ENCODE measurements at regions not wholly inside any gene's neighbourhood (a gene's known extent, or its start where the extent isn't known, plus 50 kb on each side); places are given as distances from the start of the nearest gene placed in this dataset.

GRCh38 chr1:209397910-209398309 is 185.6 kb upstream of the CAMK1G start:
- Histone ChIP-seq H2AFZ (ENCODE audit: insufficient read depth, low read depth, low read length, poor library complexity, severe bottlenecking) (no peak overlapping the region), H3K4me1 (ENCODE audit: control insufficient read depth in 1 of 2, insufficient read depth in 2 of 2, low read length in 2 of 2) (peaks cover 35 to 38% of the 10 kb centered on the region in 2 donors), H3K4me2 (replicated peaks; ENCODE audit: extremely low read depth, low read length, poor library complexity, severe bottlenecking) (peak overlapping the region; percentile 51), H3K4me3 (replicated peaks in 1 of 3; ENCODE audit: low read depth in 2 of 3, low read length in 3 of 3) (peak overlapping the region in 1 of 3 experiments; percentile 44), H3K36me3 (replicated peaks in 1 of 2; ENCODE audit: control insufficient read depth in 1 of 2, insufficient read depth in 2 of 2, low read length in 2 of 2) (no peaks in the 10 kb centered on the region), H3K27ac (ENCODE audit: low read depth in 1 of 2, low read length in 2 of 2) (peak overlapping the region in 1 of 2 donors; percentile 67), H4K20me1 (ENCODE audit: insufficient read depth, low read length) (no peaks in the 10 kb centered on the region), H3K9me3 (replicated peaks in 1 of 2; ENCODE audit: control insufficient read depth in 1 of 2, insufficient read depth in 1 of 2, low read length in 2 of 2) (no peaks in the 10 kb centered on the region), H3K79me2 (ENCODE audit: insufficient read depth, low read length) (no peaks in the 10 kb centered on the region), H3K27me3 (ENCODE audit: control insufficient read depth in 2 of 2, insufficient read depth in 2 of 2, low read length in 2 of 2) (no peaks in the 10 kb centered on the region), H3K9ac (ENCODE audit: insufficient read depth, low read length, poor library complexity, severe bottlenecking) (no peak overlapping the region)
- Mint-ChIP-seq H3K4me1 (peaks cover 36% of the 10 kb centered on the region), H3K36me3 (no peaks in the 10 kb centered on the region), H3K4me3 (no peak overlapping the region), H3K27ac (peak overlapping the region; percentile 68 to 95 (median 88)), H3K27me3 (ENCODE audit: low read depth in 3 of 3) (peaks cover 1 to 7% (median 1%) of the 10 kb centered on the region in 3 donors), H3K9me3 (no peaks in the 10 kb centered on the region)
- no peak for TF ChIP-seq CTCF (IDR thresholded peaks at IDR 0.05)
- intact Hi-C loops (cut with micrococcal nuclease), result no loop called here
- WGBS (ENCODE audit: insufficient coverage), result 89% methylated on average over 3 of the region's 3 CpGs
- DNase-seq, result no peak

- H3K4me2 ChIP-seq (replicated peaks; ENCODE audit: extremely low read depth, low read length, poor library complexity, severe bottlenecking), result peak overlapping the region; percentile 51
- peak overlapping the region; percentile 42 to 67 for H3K27ac ChIP-seq (ENCODE audit: low read depth in 1 of 2, low read length in 2 of 2)
- H2AFZ ChIP-seq (ENCODE audit: insufficient read depth, low read depth, low read length, poor library complexity, severe bottlenecking), result no peak overlapping the region
- no peaks in the 10 kb centered on the region for H3K36me3 Mint-ChIP-seq
- H3K9me3 ChIP-seq (replicated peaks in 1 of 2; ENCODE audit: control insufficient read depth in 1 of 2, insufficient read depth in 1 of 2, low read length in 2 of 2), result no peaks in the 10 kb centered on the region
- no peaks in the 10 kb centered on the region for H4K20me1 ChIP-seq (ENCODE audit: insufficient read depth, low read length)
- no peaks in the 10 kb centered on the region for H3K36me3 ChIP-seq (replicated peaks in 1 of 2; ENCODE audit: control insufficient read depth in 1 of 2, insufficient read depth in 2 of 2, low read length in 2 of 2)
- peaks cover 35 to 39% of the 10 kb centered on the region in 2 donors for H3K4me1 ChIP-seq (ENCODE audit: control insufficient read depth in 1 of 2, insufficient read depth in 2 of 2, low read length in 2 of 2)
- H3K9me3 Mint-ChIP-seq, result no peaks in the 10 kb centered on the region
- no peak for TF ChIP-seq CTCF (IDR thresholded peaks at IDR 0.05)
- H3K4me3 ChIP-seq (replicated peaks in 1 of 3; ENCODE audit: low read depth in 2 of 3, low read length in 3 of 3), result peak overlapping the region in 1 of 3 experiments; percentile 44
- peak overlapping the region; percentile 78 to 96 (median 92) for H3K27ac Mint-ChIP-seq
- H3K4me1 Mint-ChIP-seq, result peaks cover 36% of the 10 kb centered on the region
- intact Hi-C loops (cut with micrococcal nuclease), result no loop called here
- peaks cover 1 to 7% (median 1%) of the 10 kb centered on the region in 3 donors for H3K27me3 Mint-ChIP-seq (ENCODE audit: low read depth in 3 of 3)
- 0% methylated on average over 2 of the region's 5 CpGs for WGBS (ENCODE audit: insufficient coverage)
- DNase-seq, result peak; percentile 56 to 75 (median 57)
- H3K9ac ChIP-seq (ENCODE audit: insufficient read depth, low read length, poor library complexity, severe bottlenecking), result no peak overlapping the region
- no peaks in the 10 kb centered on the region for H3K27me3 ChIP-seq (ENCODE audit: control insufficient read depth in 2 of 2, insufficient read depth in 2 of 2, low read length in 2 of 2)
- peak overlapping the region; percentile 45 to 58 for H3K4me3 Mint-ChIP-seq
- H3K79me2 ChIP-seq (ENCODE audit: insufficient read depth, low read length), result no peaks in the 10 kb centered on the region
Measured at GRCh38 chr1:209398313-209398991, 185.1 kb upstream of the CAMK1G start.
